ENCODE measurements at regions not wholly inside any gene's neighbourhood (a gene's known extent, or its start where the extent isn't known, plus 50 kb on each side); places are given as distances from the start of the nearest gene placed in this dataset.

DNA sequence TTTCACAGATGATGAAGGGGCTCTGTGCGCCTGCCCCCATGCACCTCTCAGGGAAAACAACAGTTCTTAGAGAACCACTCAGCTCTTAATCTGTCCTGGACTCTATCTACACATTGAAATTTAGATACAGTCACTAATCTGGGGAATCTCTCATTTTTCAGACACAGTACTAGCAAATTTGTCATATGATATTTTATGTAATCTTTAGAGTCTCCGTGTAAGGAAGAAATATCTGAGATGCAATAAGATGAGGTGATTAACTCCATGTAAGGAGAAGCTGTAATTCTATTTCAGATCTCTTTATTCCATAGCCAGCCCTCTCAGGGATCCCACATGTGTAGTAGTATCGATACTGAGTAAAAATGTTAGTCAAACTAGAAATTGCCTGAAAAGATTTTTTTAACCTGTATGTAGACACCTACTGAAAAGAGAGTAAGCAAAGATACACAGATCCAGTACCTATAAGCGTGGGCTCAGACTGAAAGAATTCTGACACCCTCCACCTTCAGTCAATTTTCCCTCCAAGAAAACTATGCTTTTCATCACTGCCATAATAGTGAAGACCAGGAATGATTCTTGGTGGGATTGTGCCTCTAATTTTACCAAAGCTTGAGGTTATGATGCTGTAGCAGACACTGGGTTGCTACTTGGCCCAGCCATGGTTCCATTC is 279.6 kb upstream of the TMEM161B start:
- TF ChIP-seq ESRRA (CRISPR knock-in tag; IDR thresholded peaks at IDR 0.05; ENCODE audit: borderline replicate concordance) (no peak), NFE2L1 (CRISPR knock-in tag; IDR thresholded peaks at IDR 0.05) (no peak)
- TF ChIP-seq, protein P1, sequence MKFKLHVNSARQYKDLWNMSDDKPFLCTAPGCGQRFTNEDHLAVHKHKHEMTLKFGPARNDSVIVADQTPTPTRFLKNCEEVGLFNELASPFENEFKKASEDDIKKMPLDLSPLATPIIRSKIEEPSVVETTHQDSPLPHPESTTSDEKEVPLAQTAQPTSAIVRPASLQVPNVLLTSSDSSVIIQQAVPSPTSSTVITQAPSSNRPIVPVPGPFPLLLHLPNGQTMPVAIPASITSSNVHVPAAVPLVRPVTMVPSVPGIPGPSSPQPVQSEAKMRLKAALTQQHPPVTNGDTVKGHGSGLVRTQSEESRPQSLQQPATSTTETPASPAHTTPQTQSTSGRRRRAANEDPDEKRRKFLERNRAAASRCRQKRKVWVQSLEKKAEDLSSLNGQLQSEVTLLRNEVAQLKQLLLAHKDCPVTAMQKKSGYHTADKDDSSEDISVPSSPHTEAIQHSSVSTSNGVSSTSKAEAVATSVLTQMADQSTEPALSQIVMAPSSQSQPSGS (CRISPR knock-in tag; IDR thresholded peaks at IDR 0.05; ENCODE audit: borderline replicate concordance, low read depth) = no peak
- TF ChIP-seq, protein P2, sequence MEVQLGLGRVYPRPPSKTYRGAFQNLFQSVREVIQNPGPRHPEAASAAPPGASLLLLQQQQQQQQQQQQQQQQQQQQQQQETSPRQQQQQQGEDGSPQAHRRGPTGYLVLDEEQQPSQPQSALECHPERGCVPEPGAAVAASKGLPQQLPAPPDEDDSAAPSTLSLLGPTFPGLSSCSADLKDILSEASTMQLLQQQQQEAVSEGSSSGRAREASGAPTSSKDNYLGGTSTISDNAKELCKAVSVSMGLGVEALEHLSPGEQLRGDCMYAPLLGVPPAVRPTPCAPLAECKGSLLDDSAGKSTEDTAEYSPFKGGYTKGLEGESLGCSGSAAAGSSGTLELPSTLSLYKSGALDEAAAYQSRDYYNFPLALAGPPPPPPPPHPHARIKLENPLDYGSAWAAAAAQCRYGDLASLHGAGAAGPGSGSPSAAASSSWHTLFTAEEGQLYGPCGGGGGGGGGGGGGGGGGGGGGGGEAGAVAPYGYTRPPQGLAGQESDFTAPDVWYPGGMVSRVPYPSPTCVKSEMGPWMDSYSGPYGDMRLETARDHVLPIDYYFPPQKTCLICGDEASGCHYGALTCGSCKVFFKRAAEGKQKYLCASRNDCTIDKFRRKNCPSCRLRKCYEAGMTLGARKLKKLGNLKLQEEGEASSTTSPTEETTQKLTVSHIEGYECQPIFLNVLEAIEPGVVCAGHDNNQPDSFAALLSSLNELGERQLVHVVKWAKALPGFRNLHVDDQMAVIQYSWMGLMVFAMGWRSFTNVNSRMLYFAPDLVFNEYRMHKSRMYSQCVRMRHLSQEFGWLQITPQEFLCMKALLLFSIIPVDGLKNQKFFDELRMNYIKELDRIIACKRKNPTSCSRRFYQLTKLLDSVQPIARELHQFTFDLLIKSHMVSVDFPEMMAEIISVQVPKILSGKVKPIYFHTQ (CRISPR knock-in tag; IDR thresholded peaks at IDR 0.05) = no peak
- TF ChIP-seq, protein P3, sequence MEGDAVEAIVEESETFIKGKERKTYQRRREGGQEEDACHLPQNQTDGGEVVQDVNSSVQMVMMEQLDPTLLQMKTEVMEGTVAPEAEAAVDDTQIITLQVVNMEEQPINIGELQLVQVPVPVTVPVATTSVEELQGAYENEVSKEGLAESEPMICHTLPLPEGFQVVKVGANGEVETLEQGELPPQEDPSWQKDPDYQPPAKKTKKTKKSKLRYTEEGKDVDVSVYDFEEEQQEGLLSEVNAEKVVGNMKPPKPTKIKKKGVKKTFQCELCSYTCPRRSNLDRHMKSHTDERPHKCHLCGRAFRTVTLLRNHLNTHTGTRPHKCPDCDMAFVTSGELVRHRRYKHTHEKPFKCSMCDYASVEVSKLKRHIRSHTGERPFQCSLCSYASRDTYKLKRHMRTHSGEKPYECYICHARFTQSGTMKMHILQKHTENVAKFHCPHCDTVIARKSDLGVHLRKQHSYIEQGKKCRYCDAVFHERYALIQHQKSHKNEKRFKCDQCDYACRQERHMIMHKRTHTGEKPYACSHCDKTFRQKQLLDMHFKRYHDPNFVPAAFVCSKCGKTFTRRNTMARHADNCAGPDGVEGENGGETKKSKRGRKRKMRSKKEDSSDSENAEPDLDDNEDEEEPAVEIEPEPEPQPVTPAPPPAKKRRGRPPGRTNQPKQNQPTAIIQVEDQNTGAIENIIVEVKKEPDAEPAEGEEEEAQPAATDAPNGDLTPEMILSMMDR (IDR thresholded peaks at IDR 0.05) = no peak
